Astrocyte of the cerebellum (primary cell): ENCODE measurements at regions not wholly inside any gene's neighbourhood (a gene's known extent, or its start where the extent isn't known, plus 50 kb on each side); places are given as distances from the start of the nearest gene placed in this dataset.

ENCODE experiments used
- DNase-seq: peaks from one replicate; pipeline ENCODE4 v3.0.0-alpha.2; 2011; ENCODE audit warnings: low read depth
- H3K4me3 ChIP-seq: 2 replicates; pipeline ENCODE4 v1.5.1; 2011; ENCODE audit warnings: mild to moderate bottlenecking, low read depth, low read length, moderate library complexity
- CTCF ChIP-seq: IDR thresholded peaks from 2 replicates; pipeline ENCODE4 v1.5.1; 2012; ENCODE audit warnings: low read length, low read depth, moderate library complexity, mild to moderate bottlenecking; ENCODE audit errors: missing control alignments
- in situ Hi-C: cut with HindIII; loops from 2 replicates; pipeline ENCODE4 v1.10.0; 2017; ENCODE audit warnings: low sequenced_read_pairs

GRCh38 chr1:232899839-232900238, 50.6 kb upstream of the NTPCR start:
- in situ Hi-C loops = no loop called here
- H3K4me3 ChIP-seq = no peak overlapping the region
- DNase-seq = no peak
- TF ChIP-seq CTCF = no peak
